ENCODE measurements at regions not wholly inside any gene's neighbourhood (a gene's known extent, or its start where the extent isn't known, plus 50 kb on each side); places are given as distances from the start of the nearest gene placed in this dataset.

DNA sequence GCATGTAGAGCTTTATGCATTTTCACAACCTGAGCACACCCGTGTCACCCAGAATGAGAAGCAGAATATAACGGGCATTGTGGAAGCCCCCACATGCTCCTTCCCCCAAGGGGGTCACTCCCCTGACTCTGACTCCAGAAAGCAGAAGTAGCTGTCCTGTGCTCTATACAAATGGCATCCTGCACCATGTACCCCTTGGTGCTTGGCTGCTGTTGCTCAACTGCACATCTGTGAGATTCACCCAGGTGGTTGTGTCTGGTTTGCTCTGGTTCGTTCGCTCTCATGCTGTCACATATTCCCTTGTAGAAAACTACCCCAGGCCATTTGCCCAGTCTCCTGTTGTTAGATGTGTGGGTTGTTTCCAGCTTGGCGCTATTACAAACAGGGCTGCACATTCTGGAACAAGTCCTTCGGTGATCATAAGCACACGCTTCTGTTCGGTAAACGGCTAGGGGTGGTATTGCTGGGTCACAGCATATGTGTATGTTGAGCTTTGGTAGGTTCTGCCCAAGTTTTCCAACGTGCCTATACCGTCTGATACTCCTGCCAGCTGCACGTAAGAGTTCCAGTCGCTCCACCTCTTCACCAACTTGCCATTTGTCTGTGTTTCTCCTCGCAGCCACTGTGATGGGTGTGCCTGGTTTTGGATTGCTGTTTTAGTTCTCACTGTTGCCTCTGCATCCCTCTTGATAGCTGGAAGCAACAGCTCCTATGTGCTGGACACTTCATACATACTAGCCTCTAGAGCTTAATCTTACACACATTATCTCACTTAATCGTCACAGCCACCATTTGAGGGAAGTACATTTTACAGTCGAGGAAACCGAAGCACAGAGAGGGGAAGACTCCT lies 65.4 kb upstream of the SLC6A6 start:
- TF ChIP-seq, protein P1, sequence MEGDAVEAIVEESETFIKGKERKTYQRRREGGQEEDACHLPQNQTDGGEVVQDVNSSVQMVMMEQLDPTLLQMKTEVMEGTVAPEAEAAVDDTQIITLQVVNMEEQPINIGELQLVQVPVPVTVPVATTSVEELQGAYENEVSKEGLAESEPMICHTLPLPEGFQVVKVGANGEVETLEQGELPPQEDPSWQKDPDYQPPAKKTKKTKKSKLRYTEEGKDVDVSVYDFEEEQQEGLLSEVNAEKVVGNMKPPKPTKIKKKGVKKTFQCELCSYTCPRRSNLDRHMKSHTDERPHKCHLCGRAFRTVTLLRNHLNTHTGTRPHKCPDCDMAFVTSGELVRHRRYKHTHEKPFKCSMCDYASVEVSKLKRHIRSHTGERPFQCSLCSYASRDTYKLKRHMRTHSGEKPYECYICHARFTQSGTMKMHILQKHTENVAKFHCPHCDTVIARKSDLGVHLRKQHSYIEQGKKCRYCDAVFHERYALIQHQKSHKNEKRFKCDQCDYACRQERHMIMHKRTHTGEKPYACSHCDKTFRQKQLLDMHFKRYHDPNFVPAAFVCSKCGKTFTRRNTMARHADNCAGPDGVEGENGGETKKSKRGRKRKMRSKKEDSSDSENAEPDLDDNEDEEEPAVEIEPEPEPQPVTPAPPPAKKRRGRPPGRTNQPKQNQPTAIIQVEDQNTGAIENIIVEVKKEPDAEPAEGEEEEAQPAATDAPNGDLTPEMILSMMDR (IDR thresholded peaks at IDR 0.05; ENCODE audit: borderline replicate concordance, insufficient read depth, low read depth, low read length), result no peak
- no peak overlapping the region for H3K4me3 ChIP-seq (ENCODE audit: low read depth, low read length)

DNA sequence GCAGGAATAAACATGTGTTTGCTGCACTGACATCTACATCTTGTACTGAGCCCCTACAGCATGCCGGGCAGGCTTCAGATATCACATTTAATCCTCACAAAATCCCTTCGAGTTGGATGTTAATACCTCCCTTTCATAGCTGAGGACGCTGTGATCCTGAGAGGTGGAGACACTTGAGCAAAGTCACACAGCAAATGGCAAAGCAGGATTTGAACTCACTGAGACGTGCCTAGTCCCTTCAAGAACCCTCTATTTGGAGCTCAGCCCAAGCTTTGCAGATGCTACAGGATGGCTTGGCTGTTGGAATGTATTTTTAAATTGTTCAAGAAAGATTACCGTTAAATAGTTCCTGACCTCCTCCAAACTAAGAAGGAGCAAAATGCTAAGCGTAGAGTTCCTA lies 64.6 kb upstream of the SLC6A6 start:
- TF ChIP-seq, protein P1 (IDR thresholded peaks at IDR 0.05; ENCODE audit: borderline replicate concordance, insufficient read depth, low read depth, low read length), result no peak
- H3K4me3 ChIP-seq (ENCODE audit: low read depth, low read length), result no peak overlapping the region

DNA sequence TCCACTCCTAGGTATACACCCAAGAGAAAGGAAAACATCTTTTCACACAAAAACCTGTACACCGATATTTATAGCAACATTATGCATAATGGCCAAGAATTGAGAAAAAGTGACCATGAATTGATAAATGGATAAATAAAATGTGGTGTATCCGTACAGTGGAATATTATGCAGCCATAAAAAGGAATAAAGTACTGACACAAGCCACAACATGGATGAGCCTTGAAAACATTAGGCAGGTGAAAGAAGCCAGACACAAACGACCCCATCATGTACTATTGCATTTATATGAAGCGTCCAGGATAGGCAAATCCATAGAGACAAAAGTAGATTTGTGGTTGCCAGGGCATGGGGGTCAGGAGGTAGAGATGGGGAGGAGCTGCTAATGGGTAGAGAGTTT lies 64.2 kb upstream of the SLC6A6 start:
- TF ChIP-seq, protein P1 (IDR thresholded peaks at IDR 0.05; ENCODE audit: borderline replicate concordance, insufficient read depth, low read depth, low read length), result no peak
- H3K4me3 ChIP-seq (ENCODE audit: low read depth, low read length), result no peak overlapping the region

DNA sequence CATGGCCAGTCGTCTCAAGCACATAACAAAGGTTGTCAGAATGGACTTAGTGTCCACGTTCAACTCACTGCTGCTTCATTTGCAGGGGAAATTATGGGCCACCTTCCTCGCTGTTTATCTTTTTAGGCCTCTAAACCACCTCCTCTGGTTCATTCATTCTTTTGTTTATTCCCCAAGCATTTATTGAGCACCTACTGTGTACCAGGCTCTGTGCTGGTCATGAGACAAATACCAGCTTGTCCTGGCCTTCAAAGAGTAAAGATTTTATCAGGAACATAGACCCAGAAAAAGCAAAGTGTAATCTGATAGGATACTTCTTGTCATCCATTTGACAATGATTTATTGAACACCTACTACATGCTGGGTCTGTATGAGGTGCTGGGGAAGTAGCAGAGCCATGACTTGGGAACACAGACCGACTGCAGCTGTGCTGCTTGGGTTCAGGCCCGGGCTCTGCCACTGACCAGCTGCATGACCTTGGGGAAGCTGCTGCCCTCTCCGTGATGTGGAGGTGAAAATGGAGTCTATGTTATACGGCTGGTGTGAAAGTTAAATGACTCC lies 63.4 kb upstream of the SLC6A6 start:
- no peak overlapping the region for H3K4me3 ChIP-seq (ENCODE audit: low read depth, low read length)
- TF ChIP-seq, protein P1 (IDR thresholded peaks at IDR 0.05; ENCODE audit: borderline replicate concordance, insufficient read depth, low read depth, low read length), result no peak

DNA sequence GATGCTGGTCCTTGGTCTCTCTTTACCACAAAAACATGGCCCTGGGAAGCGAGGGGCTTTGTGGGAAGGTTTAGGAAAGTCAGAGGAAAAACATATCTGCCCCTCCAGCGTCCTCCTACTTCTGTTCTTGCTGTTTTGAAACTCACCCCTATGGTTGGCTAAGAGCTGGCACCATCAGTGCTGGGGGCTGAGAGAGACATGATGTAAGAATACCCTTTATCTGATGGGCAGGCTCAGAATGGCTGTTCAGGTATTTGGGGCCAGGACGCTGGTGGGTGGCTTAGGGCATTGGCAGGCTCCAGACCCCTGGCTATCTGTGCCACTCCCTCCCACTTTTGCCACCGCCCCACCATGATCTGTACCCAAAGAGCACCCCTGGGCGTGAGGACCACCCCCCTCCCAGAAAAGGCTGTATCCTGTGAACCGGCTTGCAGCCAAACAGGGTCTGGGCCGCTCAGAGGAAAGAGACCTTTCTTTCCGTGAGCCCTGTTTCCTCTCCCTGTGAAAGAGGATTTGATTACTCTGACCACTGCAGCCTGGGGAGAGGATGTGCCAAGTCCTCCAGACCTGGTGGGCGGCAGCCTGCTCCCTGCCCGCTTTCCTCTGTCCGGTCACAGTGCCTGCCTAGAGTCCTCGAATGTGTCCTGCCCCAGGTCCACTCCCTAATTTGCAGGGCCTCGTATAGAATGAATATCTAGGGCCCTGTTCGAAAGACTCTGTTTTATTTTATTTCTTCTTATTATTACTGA lies 61.3 kb upstream of the SLC6A6 start:
- TF ChIP-seq, protein P1 (IDR thresholded peaks at IDR 0.05; ENCODE audit: borderline replicate concordance, insufficient read depth, low read depth, low read length), result no peak
- H3K4me3 ChIP-seq (ENCODE audit: low read depth, low read length), result no peak overlapping the region

DNA sequence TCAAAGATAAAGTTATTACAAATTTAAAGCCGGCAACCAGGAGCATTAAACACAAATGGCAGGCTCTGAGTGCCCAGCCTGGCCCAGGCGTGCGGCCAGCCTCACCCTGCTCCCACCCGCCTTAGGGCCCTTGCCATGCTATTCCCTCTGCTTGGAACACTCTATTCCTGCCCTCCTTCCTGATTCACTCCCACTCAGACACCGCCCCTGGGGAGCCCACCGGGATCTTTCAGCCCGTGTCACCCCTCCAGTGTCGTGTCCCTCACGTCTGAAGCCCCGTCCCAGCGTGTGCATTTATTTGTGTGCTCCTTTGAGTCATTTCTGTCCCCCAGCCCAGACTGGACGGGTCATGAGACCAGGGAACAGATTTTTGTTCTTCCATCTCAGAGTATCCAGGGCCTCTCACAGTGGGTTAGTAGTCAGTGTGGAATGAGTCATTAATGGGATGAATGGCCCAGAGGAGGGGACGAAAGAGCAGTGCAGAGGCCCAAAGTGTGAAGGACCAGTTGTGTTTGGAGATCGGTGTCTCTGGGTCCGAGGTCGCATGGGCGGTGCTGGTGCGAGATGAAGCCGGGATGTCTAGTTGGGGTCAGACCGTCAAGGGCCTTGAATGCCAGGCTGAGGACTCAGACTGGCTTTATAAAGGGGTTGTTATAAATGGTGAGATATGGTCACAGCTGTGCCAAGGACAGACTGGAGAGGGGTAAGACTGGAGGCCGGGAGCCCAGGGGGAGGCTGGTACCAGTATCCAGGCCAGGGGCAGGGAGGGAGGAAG lies 58.9 kb upstream of the SLC6A6 start:
- TF ChIP-seq, protein P1 (IDR thresholded peaks at IDR 0.05; ENCODE audit: borderline replicate concordance, insufficient read depth, low read depth, low read length), result no peak
- H3K4me3 ChIP-seq (ENCODE audit: low read depth, low read length), result no peak overlapping the region
